GM12878 (cell line): ENCODE measurements at regions not wholly inside any gene's neighbourhood (a gene's known extent, or its start where the extent isn't known, plus 50 kb on each side); places are given as distances from the start of the nearest gene placed in this dataset.

Experiments used
- ATAC-seq: fragments of 200-7000 bp; cut with Tn5 transposase; 3 replicates; pipeline ENCODE4 v1.9.1; 2020; ENCODE audit warnings: mild to moderate bottlenecking, moderate library complexity
- BruUV-seq: library from RNA; stranded (reverse); fragments of 400-500 nt; replicated peaks from 2 replicates; lab custom pipeline; 2021; lab: Mats Ljungman, UMichigan
- CTCF ChIA-PET: fragments of 300-600 bp; sonication (Branson Sonifier 250); formaldehyde crosslinking; extraction: SDS; loops from one replicate; lab custom pipeline; 2021; ENCODE audit warnings: inconsistent platforms; lab: Yijun Ruan, JAX
- POLR2A ChIA-PET: fragments of 350-600 bp; formaldehyde crosslinking; extraction: SDS; loops from one replicate; lab custom pipeline; 2021; ENCODE audit warnings: inconsistent platforms; lab: Charles Lee
- RAD21 ChIA-PET: fragments of 300-600 bp; sonication (Branson Sonifier 250); formaldehyde crosslinking; loops from one replicate; lab custom pipeline; 2023; ENCODE audit warnings: antibody characterized with exemption; ENCODE audit not compliant: unreplicated experiment; lab: Charles Lee
- SMC1A ChIA-PET: fragments of 300-600 bp; sonication (Branson Sonifier 250); formaldehyde crosslinking; loops from one replicate; lab custom pipeline; 2023; ENCODE audit not compliant: unreplicated experiment, uncharacterized antibody; lab: Charles Lee
- DNase-seq: peaks from one replicate; pipeline ENCODE4 v3.0.0-alpha.2; 2011; ENCODE audit warnings: low read depth, low spot score
- FAIRE-seq: peaks from 3 replicates; lab custom pipeline; 2011; peaks lifted over from hg19 to GRCh38; lab: Jason Lieb, UNC
- H2AFZ ChIP-seq: 2 replicates; pipeline ENCODE4 v1.6.0; 2011; ENCODE audit warnings: low read depth, low read length, control low read depth; ENCODE audit not compliant: control insufficient read depth
- H3K27ac ChIP-seq: 2 replicates; pipeline ENCODE4 v1.5.1; 2011; ENCODE audit warnings: control low read depth; ENCODE audit not compliant: control insufficient read depth, insufficient read depth
- H3K27me3 ChIP-seq, 2 experiments: replicated peaks in 1 of 2; 2 replicates each; pipeline versions ENCODE4 v1.6.0 to v1.6.1; 2011; ENCODE audit warnings: low read length in 1 of 2; ENCODE audit not compliant: control insufficient read depth in 2 of 2, insufficient read depth in 2 of 2
- H3K36me3 ChIP-seq, 2 experiments: 2 replicates each; pipeline ENCODE4 v1.5.1; 2011; ENCODE audit warnings: low read length in 1 of 2; ENCODE audit not compliant: control insufficient read depth in 2 of 2, insufficient read depth in 2 of 2
- H3K4me1 ChIP-seq: 2 replicates; pipeline ENCODE4 v1.6.1; 2011; ENCODE audit warnings: mild to moderate bottlenecking, low read length, moderate library complexity, mixed read lengths; ENCODE audit not compliant: control insufficient read depth, insufficient read depth
- H3K4me2 ChIP-seq: 2 replicates; pipeline ENCODE4 v1.6.0; 2011; ENCODE audit warnings: control low read depth; ENCODE audit not compliant: control insufficient read depth, insufficient read depth
- H3K4me3 ChIP-seq: fragments of 200-600 bp; sonication (generic); 2 replicates; pipeline ENCODE4 v1.5.1; 2016
- H3K79me2 ChIP-seq: 2 replicates; pipeline ENCODE4 v1.6.0; 2011; ENCODE audit warnings: low read length; ENCODE audit not compliant: control insufficient read depth, insufficient read depth
- H3K9ac ChIP-seq: 2 replicates; pipeline ENCODE4 v1.8.0; 2011; ENCODE audit warnings: low read length, control low read depth, mixed read lengths; ENCODE audit not compliant: control insufficient read depth, insufficient read depth
- H3K9me3 ChIP-seq: replicated peaks from 3 replicates; pipeline ENCODE4 v1.5.1; 2011; ENCODE audit warnings: mild to moderate bottlenecking, low read length; ENCODE audit not compliant: control insufficient read depth, insufficient read depth
- H4K20me1 ChIP-seq: 2 replicates; pipeline ENCODE4 v1.6.0; 2011; ENCODE audit not compliant: control insufficient read depth, insufficient read depth
- ATF7 ChIP-seq: fragments of 450-650 bp; IDR thresholded peaks from 2 replicates; pipeline ENCODE4 v1.6.1; 2016; ENCODE audit warnings: low read depth, mild to moderate bottlenecking
- CEBPB ChIP-seq, 2 experiments: fragments of 150-350 bp in 1 of 2; IDR thresholded peaks; 2 replicates each; pipeline ENCODE4 v1.6.1; 2012 to 2014; ENCODE audit warnings: low read depth in 2 of 2, low read length in 2 of 2, borderline replicate concordance in 1 of 2, inconsistent platforms in 1 of 2
- CEBPZ ChIP-seq: fragments of 150-350 bp; IDR thresholded peaks from 2 replicates; pipeline ENCODE4 v1.6.1; 2016; ENCODE audit warnings: low read depth, low read length
- CHD2 ChIP-seq: IDR thresholded peaks from 2 replicates; pipeline ENCODE4 v1.6.1; 2011; ENCODE audit warnings: low read depth, low read length, improper control_type of control experiment, borderline replicate concordance
- CREB1 ChIP-seq: IDR thresholded peaks from 2 replicates; pipeline ENCODE4 v1.6.1; 2012; ENCODE audit warnings: low read depth, mild to moderate bottlenecking, inconsistent platforms
- FOXM1 ChIP-seq: IDR thresholded peaks from 2 replicates; pipeline ENCODE4 v1.6.1; 2012; ENCODE audit warnings: low read depth, mild to moderate bottlenecking, inconsistent platforms, low read length, moderate library complexity
- GABPA ChIP-seq: IDR thresholded peaks from 2 replicates; pipeline ENCODE4 v1.6.1; 2014; ENCODE audit warnings: antibody characterized with exemption, low read depth, mild to moderate bottlenecking, inconsistent platforms
- IRF4 ChIP-seq: IDR thresholded peaks from 2 replicates; pipeline ENCODE4 v1.6.1; 2011; ENCODE audit warnings: low read depth, low read length
- KDM1A ChIP-seq: fragments of 200-600 bp; sonication (generic); IDR thresholded peaks from 2 replicates; pipeline ENCODE4 v1.6.1; 2016; ENCODE audit warnings: borderline replicate concordance
- NKRF ChIP-seq: fragments of 450-650 bp; conservative IDR thresholded peaks from 2 replicates; pipeline ENCODE4 v1.6.1; 2017; ENCODE audit warnings: mild to moderate bottlenecking, moderate library complexity
- PML ChIP-seq: IDR thresholded peaks from 2 replicates; pipeline ENCODE4 v1.6.1; 2012; ENCODE audit warnings: low read length, inconsistent platforms
- RAD21 ChIP-seq: IDR thresholded peaks from 2 replicates; pipeline ENCODE4 v1.6.1; 2011; ENCODE audit warnings: mild to moderate bottlenecking, low read depth, low read length, moderate library complexity; ENCODE audit not compliant: insufficient read depth
- RBBP5 ChIP-seq: fragments of 200-600 bp; sonication (generic); conservative IDR thresholded peaks from 2 replicates; pipeline ENCODE4 v1.6.1; 2016
- SIX5 ChIP-seq: IDR thresholded peaks from 2 replicates; pipeline ENCODE4 v1.6.1; 2011; ENCODE audit warnings: mild to moderate bottlenecking, low read depth, low read length, moderate library complexity; ENCODE audit not compliant: severe bottlenecking
- SMAD5 ChIP-seq: IDR thresholded peaks from 2 replicates; pipeline ENCODE4 v1.6.1; 2016; ENCODE audit warnings: antibody characterized with exemption, low read depth
- SMC3 ChIP-seq: IDR thresholded peaks from 2 replicates; pipeline ENCODE4 v1.6.1; 2011; ENCODE audit warnings: low read length, improper control_type of control experiment, borderline replicate concordance
- SP1 ChIP-seq: IDR thresholded peaks from one replicate; pipeline ENCODE4 v1.6.1; 2011; ENCODE audit warnings: low read depth, low read length
- SREBF2 ChIP-seq: IDR thresholded peaks from 2 replicates; pipeline ENCODE4 v1.6.1; 2012; ENCODE audit warnings: mild to moderate bottlenecking, low read length
- TCF7 ChIP-seq: IDR thresholded peaks from 2 replicates; pipeline ENCODE4 v1.6.1; 2014; ENCODE audit warnings: antibody characterized with exemption, borderline replicate concordance
- ZNF217 ChIP-seq: fragments of 450-650 bp; IDR thresholded peaks from 2 replicates; pipeline ENCODE4 v1.6.1; 2017; ENCODE audit warnings: antibody characterized with exemption, mild to moderate bottlenecking
- WGBS: methylation state at CpG from one replicate; pipeline ENCODE4 v1.1.6; 2016; ENCODE audit warnings: low lambda C conversion rate; ENCODE audit not compliant: insufficient replicate concordance, insufficient coverage; ENCODE audit errors: missing lambda C conversion rate; 5-methylcytosine and 5-hydroxymethylcytosine counted together
- in situ Hi-C: fragments of 300-500 bp; cut with MboI; formaldehyde crosslinking; loops from 9 replicates; pipeline ENCODE4 v1.14.3; 2018; ENCODE audit warnings: mixed read lengths
- intact Hi-C: fragments of 100-400 bp; cut with micrococcal nuclease; formaldehyde crosslinking; loops from one replicate; pipeline ENCODE4 v1.14.2; 2022; ENCODE audit not compliant: unreplicated experiment

GRCh38 chr5:53276825-53277224 is 167.3 kb upstream of the MOCS2 start (continued):
- no peak for TF ChIP-seq CEBPZ

- Histone ChIP-seq H3K79me2 (no peaks in the 10 kb centered on the region), H3K9me3 (no peaks in the 10 kb centered on the region), H2AFZ (no peak overlapping the region), H3K4me1 (no peaks in the 10 kb centered on the region), H4K20me1 (no peaks in the 10 kb centered on the region), H3K4me2 (no peak overlapping the region), H3K36me3 (no peaks in the 10 kb centered on the region), H3K9ac (no peak overlapping the region), H3K27ac (no peak overlapping the region), H3K27me3 (no peaks in the 10 kb centered on the region)
- WGBS, result 6% methylated on average over 1 of the region's 1 CpG
- ChIA-PET SMC1A (no interaction called here), CTCF (no interaction called here), RAD21 (no interaction called here)
- FAIRE-seq, result no peak
- intact Hi-C loops, result no loop called here
- in situ Hi-C loops, result no loop called here
- no peak for DNase-seq
- ATAC-seq, result no peak
- TF ChIP-seq IRF4, result no peak
- no peak for TF ChIP-seq PML
- no peak for TF ChIP-seq CHD2
- no peak for TF ChIP-seq CREB1
- no peak for TF ChIP-seq SMAD5
- TF ChIP-seq CEBPB (IDR thresholded peaks at IDR 0.05; ENCODE audit: borderline replicate concordance in 1 of 2, low read depth in 2 of 2, low read length in 2 of 2), result no peak
- no peak for TF ChIP-seq RAD21
- TF ChIP-seq SMC3, result no peak
- no peak for TF ChIP-seq GABPA
- no peak for TF ChIP-seq SREBF2
- TF ChIP-seq RBBP5, result no peak
- TF ChIP-seq SP1, result no peak
- TF ChIP-seq NKRF, result no peak
- no peak for TF ChIP-seq TCF7
- TF ChIP-seq ZNF217, result no peak
- no peak for TF ChIP-seq SIX5
- TF ChIP-seq FOXM1, result no peak
- TF ChIP-seq KDM1A, result no peak
- no peak for TF ChIP-seq ATF7
- TF ChIP-seq, all 136 proteins: peak for 0
- no peak overlapping the region for H3K4me3 ChIP-seq
- BruUV-seq, result no TSS peak
- POLR2A ChIA-PET, result no interaction called here
Measured at GRCh38 chr5:53277491-53277890, 167.9 kb upstream of the MOCS2 start.
